ENCODE measurements at regions not wholly inside any gene's neighbourhood (a gene's known extent, or its start where the extent isn't known, plus 50 kb on each side); places are given as distances from the start of the nearest gene placed in this dataset.

DNA sequence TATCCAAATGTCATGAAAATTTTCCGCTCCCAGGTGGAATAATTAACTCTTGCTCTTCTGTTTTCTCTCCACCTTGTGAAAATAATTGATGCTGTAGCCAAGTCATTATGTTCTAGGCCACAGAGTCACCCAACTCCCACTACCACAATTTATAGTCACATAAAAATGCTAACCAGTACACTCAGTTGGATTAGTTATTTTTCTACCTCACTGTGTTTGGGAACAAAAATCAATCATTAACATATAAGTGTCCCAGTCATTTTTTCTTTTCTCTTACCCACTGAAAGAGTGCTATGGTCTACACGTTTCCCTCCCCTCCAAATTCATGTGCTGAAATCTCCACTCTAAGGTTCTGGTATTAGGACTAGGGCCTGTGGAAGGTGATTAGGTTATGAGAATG is 255.6 kb upstream of the LMCD1 start:
- TF ChIP-seq CTCF (IDR thresholded peaks at IDR 0.05; ENCODE audit: low read length) = no peak
- no peak for TF ChIP-seq EZH2 (IDR thresholded peaks at IDR 0.05; ENCODE audit: borderline replicate concordance, low read length)

Data from OCI-LY1 (cell line).